Stimulated activated CD8-positive, alpha-beta memory T cell treated with anti-CD3 and anti-CD28 coated beads, Interleukin-7, amount 100 ng/mL, for 48 hours (primary cell): ENCODE measurements at regions not wholly inside any gene's neighbourhood (a gene's known extent, or its start where the extent isn't known, plus 50 kb on each side); places are given as distances from the start of the nearest gene placed in this dataset.

Experiments used
- DNase-seq, 2 donors: peaks; one replicate each; pipeline ENCODE4 v3.0.0-alpha.2; 2020; ENCODE audit warnings: low read depth in 1 of 2; ENCODE audit errors: extremely low read depth in 1 of 2

DNA sequence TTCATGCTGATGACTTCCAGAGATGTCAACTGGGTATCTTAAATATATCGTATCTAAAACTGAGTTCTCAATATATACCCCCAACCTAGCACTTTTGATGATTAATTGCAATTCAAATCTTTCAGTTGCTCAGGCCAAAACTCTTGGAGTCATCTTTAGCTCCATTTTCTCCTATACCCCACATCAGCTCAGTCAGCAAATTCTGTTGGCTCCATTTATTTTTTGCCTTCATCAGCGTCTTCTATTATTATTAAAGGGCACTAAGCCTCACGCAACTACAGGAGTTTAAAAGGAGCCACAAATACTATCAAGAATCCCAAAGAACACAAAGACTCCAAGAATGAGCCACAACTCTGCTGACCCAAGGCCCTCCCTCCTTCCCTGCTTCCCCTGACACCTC is 134.9 kb downstream of the KCTD12 start:
- no peak for DNase-seq

DNA sequence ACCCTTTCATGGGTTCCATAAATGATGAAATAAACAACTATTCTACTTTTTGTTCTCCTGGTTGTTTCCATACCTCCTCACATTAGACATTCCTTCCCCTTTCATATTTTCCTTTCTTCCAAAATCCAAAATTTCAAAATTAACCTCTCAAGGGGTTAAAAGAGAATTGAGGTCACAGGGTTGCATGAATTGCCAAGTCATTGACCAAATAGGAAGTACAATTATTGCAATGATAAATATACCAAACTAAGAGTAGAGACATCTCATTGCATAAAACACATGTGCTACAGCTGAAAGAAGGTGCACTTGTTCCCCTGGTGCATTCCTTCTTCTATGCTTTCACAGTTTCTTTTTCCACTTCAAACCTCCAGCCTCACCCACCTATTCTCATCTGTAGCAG is 136.1 kb downstream of the KCTD12 start:
- DNase-seq, result no peak

GRCh38 chr13:76745261-76746200 is 140.7 kb downstream of the KCTD12 start:
- no peak for DNase-seq

- DNase-seq, result no peak
Measured at GRCh38 chr13:76741624-76742023, 144.6 kb downstream of the KCTD12 start.

DNA sequence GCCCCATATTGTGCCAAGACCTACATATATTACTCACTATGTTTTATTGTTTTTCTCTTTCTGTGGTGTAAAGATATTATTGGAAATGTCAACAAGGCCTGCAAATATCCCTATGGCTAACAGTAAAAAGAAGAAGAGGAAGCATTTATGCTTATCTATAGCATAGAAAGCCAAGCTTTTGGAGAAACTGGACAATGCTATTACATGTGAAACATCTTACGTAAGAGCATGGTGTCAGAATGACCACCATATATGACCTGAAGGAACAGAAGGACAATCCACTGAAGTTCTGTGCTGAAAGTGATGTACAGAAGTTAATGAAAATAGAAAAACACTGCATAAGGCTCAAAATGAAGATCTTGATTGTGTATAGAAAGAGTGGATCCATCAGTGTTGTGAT is 145.2 kb downstream of the KCTD12 start:
- no peak for DNase-seq

DNA sequence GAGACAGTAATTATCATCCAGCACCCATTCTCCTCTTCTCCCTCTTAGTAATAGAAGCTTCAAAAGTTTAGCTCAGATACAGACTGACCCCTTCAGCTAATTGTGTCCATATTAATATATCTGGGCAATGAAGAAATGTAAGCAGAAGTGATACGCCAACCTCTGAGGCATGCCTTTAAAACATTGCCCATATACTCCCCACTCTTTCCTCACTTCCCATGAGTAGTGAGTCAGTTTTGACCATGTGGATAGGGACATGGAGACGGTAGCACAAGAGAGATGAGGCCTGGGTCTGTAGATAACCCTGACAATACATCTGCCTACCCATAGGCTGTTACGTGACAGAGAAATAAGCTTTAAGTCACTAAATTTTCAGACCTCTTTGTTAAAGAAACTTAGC is 147.6 kb downstream of the KCTD12 start:
- DNase-seq, result no peak

DNA sequence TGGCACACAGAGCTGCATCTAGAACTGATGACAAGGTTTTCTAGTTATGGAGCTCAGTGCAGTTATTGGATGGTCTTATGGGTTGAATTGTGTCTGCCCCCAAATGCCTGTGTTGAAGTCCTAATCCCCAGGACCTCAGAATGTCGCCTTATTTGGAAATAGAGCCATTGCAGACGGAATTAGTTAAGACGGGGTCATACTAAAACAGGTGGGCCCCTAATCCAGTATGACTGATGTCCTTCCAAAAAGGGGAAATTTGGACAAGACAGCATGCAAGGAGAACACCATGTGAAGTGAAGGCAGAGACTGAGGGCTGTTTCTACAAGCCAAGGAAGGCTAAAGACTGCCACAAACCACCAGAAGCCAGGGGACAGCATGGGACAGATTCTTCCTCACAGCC is 148.7 kb downstream of the KCTD12 start:
- DNase-seq, result no peak

- no peak for DNase-seq
Measured at GRCh38 chr13:76735641-76736040, 150.6 kb downstream of the KCTD12 start.

DNA sequence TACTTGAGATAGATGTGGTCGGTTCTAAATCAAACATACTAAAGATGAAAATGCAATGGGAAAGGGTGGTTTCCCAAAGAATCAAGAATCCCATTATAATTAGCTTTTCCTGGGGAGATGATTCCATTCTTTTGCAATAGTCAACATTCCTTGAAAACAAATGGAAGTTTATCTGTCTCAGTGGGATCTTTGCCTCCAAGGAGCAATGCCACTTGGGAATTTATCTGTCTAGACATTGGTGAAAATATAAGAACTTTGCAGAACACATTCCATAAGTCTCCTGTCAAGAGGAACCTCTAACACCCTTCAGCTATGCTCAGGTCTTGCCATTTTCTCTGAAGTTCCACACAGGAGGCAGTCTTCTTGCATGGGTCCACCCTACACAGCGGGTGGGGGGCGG is 152.5 kb downstream of the KCTD12 start:
- no peak for DNase-seq

DNA sequence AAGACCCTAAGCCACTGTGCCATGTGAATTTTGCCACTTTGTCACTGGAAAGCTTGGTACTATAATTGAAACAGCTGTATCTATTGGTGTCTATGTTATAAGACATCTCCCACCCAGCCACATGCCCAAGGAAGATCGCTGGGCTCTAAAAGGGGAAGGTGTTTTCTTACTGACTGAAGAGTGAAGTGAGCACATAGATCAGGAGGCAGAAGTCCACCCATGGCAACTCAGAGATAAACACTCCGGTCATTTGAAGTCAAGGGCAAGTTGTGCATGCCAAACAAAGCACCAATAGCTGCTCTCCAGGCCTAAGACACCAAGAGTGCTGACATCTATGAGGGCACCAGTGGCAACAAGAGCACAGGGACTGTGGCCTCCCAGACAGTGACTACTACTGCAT is 153.8 kb downstream of the KCTD12 start:
- DNase-seq, result no peak

GRCh38 chr13:76730220-76730619 is 156.0 kb downstream of the KCTD12 start:
- no peak for DNase-seq

DNA sequence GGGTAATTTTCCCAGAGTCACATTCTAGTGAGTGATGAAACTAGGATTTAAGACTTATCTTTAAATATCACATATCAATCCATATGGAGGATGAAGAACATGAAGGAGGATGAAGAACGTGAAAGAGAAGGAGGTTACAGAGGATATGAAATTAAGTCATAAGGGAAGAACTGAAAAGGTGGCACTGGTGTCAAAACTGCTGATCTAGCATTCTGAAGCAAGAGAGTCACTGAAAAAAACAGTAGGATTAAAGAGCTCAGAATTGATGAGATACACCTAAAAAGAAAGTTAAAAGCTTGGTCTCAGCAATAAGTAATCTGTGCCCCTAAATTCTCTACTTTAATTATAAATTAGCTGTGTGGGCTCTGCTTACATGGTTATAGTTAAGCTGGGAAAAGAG is 156.5 kb downstream of the KCTD12 start:
- DNase-seq, result no peak

- DNase-seq, result no peak
Measured at GRCh38 chr13:76725896-76726295, 160.3 kb downstream of the KCTD12 start.

DNA sequence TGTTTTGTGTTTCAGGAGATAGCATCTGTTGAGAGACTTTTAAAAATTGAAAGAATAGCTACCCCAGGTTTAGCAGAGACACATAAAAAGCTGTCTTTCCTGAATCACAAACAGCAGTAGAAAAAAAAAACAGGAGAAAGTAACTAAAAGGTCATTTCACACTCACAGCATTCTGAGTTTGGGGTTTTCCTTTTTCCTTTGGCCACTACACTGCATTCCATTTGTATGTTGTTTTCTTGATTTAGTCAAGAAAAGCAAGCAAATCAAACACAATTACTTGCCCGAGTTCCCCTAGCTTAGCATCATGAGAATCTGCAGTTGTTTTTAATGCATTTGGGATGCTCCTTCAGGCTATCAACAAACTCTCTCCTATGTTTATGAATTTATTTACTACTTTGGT is 161.0 kb downstream of the KCTD12 start:
- no peak for DNase-seq

- DNase-seq, result no peak
Measured at GRCh38 chr13:76724421-76724820, 161.8 kb downstream of the KCTD12 start.

- DNase-seq, result no peak
Measured at GRCh38 chr13:76723551-76724232, 162.5 kb downstream of the KCTD12 start.

- no peak for DNase-seq
Measured at GRCh38 chr13:76722782-76723181, 163.4 kb downstream of the KCTD12 start.

DNA sequence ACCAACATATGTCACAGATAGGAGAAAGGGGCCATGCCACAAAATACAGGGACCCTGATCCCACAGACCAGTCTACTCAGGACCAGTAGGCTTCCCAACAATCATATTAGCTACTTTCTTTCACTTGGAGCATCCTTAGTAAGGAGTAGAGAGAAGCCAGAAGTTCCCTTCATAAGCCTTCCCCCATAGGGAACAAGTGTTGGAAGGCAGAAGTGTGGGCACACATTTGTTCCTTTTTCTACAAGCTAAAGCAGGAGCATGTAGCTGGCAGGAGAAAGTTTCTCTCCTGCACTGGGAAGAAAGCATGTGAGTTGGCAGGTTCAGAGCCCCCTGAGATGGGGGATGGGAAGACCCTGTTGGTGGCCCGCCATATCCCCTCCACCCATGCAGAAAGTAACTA is 165.4 kb downstream of the KCTD12 start:
- no peak for DNase-seq

DNA sequence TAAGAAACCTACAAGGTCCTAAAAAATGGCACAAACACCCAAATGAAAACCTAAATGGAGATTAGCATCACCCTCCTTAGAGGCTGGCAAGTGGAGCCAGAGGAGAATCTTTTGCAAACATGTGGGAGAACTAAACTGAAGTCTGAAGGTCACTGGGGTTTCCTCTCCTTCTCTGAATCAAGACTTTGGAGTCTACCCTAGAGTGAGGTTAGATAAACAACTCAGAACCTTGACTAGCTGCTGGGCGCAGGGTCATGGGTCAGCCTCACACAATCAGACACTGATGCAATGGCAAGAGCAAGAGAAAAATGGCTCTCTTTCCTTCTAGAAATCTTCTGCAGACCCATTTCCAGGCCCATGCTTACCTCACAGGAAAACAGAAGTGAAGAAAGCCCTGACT is 165.8 kb downstream of the KCTD12 start:
- no peak for DNase-seq

GRCh38 chr13:76719955-76720354 is 166.2 kb downstream of the KCTD12 start:
- DNase-seq, result no peak

GRCh38 chr13:76717092-76717491 is 169.1 kb downstream of the KCTD12 start:
- no peak for DNase-seq

DNA sequence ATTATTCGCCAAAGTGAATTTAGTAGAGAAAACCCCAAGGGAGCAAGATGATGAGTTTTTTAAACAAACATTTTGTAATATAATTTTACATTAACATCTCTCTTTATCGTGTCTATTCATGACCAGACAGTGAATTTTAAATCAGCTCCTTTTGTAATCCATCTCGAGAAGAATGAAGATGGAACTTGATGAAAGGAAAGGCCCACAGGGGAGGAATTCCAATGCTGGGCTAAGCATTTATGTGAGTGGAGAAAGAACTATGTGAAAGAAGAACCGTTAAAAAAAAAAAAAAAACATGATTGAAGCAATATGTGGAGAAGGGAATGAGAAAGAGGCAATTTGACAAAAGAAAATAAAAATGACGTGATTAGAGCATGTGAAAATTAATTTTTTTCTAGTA is 170.6 kb downstream of the KCTD12 start:
- no peak for DNase-seq
